ENCODE measurements at regions not wholly inside any gene's neighbourhood (a gene's known extent, or its start where the extent isn't known, plus 50 kb on each side); places are given as distances from the start of the nearest gene placed in this dataset.

- TF ChIP-seq ZNF565 (CRISPR knock-in tag; conservative IDR thresholded peaks at IDR 0.05; ENCODE audit: low read depth), result no peak
- TF ChIP-seq ARNTL (CRISPR knock-in tag; IDR thresholded peaks at IDR 0.05; ENCODE audit: borderline replicate concordance, low read depth), result no peak
- no peak for TF ChIP-seq PATZ1 (CRISPR knock-in tag; IDR thresholded peaks at IDR 0.05; ENCODE audit: borderline replicate concordance)
- no peak for TF ChIP-seq TOX (CRISPR knock-in tag; IDR thresholded peaks at IDR 0.05; ENCODE audit: borderline replicate concordance)
- TF ChIP-seq, protein P1, sequence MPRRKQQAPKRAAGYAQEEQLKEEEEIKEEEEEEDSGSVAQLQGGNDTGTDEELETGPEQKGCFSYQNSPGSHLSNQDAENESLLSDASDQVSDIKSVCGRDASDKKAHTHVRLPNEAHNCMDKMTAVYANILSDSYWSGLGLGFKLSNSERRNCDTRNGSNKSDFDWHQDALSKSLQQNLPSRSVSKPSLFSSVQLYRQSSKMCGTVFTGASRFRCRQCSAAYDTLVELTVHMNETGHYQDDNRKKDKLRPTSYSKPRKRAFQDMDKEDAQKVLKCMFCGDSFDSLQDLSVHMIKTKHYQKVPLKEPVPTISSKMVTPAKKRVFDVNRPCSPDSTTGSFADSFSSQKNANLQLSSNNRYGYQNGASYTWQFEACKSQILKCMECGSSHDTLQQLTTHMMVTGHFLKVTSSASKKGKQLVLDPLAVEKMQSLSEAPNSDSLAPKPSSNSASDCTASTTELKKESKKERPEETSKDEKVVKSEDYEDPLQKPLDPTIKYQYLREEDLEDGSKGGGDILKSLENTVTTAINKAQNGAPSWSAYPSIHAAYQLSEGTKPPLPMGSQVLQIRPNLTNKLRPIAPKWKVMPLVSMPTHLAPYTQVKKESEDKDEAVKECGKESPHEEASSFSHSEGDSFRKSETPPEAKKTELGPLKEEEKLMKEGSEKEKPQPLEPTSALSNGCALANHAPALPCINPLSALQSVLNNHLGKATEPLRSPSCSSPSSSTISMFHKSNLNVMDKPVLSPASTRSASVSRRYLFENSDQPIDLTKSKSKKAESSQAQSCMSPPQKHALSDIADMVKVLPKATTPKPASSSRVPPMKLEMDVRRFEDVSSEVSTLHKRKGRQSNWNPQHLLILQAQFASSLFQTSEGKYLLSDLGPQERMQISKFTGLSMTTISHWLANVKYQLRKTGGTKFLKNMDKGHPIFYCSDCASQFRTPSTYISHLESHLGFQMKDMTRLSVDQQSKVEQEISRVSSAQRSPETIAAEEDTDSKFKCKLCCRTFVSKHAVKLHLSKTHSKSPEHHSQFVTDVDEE (CRISPR knock-in tag; IDR thresholded peaks at IDR 0.05), result no peak
Measured at GRCh38 chr2:234630801-234631261, 133.9 kb upstream of the ARL4C start.

Data from SK-N-SH treated with all-trans-retinoic acid at 6 μM for 48 hours (cell line).